D721Med (cell line): ENCODE measurements at regions not wholly inside any gene's neighbourhood (a gene's known extent, or its start where the extent isn't known, plus 50 kb on each side); places are given as distances from the start of the nearest gene placed in this dataset.

Source experiments
- DNase-seq: peaks from one replicate; pipeline ENCODE4 v3.0.0; 2011; ENCODE audit warnings: low spot score; ENCODE audit not compliant: insufficient read length
- FAIRE-seq: peaks from 2 replicates; lab custom pipeline; 2011; peaks lifted over from hg19 to GRCh38; lab: Jason Lieb, UNC
- TF ChIP-seq, protein P1 (sequence below): IDR thresholded peaks from 2 replicates; pipeline ENCODE4 v1.5.1; 2012; ENCODE audit warnings: mild to moderate bottlenecking, control low read depth; ENCODE audit not compliant: insufficient read depth; ENCODE audit errors: missing control alignments

DNA sequence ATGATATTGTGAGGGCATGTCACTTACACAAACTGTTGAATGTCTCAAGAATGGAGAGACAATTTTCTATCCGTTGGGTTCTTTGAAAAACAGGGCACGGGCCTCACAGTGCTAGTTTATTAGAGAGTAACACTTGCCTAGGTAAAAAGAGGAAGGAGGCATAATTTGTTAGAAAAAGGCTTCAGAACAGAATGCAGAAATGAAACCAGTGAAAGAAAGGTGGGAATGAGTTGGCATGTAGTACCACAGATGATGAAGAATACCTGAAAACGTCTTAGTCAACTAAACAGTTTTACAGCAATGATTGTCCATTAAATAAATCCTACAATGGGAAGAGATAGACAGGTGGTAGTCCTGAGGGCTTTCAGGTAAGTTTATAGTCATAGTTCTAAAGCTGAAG is 1399.7 kb upstream of the CADM2 start:
- FAIRE-seq (peak; percentile 6), DNase-seq (no peak)
- TF ChIP-seq, protein P1, sequence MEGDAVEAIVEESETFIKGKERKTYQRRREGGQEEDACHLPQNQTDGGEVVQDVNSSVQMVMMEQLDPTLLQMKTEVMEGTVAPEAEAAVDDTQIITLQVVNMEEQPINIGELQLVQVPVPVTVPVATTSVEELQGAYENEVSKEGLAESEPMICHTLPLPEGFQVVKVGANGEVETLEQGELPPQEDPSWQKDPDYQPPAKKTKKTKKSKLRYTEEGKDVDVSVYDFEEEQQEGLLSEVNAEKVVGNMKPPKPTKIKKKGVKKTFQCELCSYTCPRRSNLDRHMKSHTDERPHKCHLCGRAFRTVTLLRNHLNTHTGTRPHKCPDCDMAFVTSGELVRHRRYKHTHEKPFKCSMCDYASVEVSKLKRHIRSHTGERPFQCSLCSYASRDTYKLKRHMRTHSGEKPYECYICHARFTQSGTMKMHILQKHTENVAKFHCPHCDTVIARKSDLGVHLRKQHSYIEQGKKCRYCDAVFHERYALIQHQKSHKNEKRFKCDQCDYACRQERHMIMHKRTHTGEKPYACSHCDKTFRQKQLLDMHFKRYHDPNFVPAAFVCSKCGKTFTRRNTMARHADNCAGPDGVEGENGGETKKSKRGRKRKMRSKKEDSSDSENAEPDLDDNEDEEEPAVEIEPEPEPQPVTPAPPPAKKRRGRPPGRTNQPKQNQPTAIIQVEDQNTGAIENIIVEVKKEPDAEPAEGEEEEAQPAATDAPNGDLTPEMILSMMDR = no peak

DNA sequence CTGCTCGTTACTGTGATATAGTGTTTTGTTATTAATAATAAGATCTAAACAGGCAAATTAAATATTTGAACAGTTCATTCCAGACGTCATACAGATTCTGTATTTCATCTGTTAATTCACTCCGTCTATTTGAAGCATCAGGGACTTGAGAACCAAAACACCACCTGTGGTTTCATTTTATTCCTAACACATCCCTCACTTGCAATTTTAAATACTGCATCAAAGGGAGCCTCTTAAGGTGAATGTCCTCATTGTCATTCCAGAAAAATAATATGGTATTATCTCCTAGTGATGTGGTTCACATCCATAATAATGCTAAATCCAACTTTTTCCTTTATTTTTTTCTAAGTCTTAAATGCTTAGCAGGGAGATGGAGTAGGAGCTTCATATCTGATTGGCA is 1390.9 kb upstream of the CADM2 start:
- FAIRE-seq (no peak), DNase-seq (no peak)
- TF ChIP-seq, protein P1 = no peak

DNA sequence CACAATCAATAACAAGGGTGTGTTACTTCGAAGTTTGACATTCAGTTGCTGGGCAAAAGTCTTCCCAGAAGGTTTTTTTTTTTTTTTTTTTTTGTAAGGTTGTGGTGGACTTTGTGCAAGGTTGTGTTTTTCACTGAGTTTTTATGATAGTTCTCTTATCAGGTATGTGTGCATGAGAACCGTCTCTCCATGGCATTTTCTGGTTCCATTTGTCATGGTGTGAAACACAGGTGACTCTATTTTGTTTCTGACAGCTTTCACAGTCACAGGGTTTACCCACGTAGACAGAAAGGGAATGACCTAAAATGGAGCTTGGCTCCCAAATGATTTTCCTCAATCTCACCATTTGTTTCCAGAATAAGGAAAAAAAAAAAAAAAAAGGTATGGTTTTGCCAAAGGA is 1377.2 kb upstream of the CADM2 start:
- FAIRE-seq (no peak), DNase-seq (no peak)
- TF ChIP-seq, protein P1 = no peak

DNA sequence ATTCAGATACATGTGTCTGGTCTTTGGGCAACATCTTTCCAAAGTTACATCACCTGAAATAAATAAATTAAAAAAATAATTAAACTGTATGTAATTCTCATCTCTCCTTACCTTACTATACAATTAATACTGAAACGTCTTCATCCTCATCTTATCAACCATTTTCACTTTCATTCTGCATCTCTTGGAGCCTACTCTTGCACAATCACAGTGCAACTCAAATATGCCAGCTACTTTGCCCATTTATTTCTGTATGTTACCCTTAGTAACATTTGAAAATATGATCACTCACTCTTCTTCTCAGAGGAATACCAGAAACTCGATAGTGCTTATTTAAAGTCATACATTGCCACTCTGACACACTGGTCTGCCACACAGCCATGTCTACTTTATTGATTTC is 1357.1 kb upstream of the CADM2 start:
- TF ChIP-seq, protein P1 = no peak
- DNase-seq = no peak
- FAIRE-seq = no peak

DNA sequence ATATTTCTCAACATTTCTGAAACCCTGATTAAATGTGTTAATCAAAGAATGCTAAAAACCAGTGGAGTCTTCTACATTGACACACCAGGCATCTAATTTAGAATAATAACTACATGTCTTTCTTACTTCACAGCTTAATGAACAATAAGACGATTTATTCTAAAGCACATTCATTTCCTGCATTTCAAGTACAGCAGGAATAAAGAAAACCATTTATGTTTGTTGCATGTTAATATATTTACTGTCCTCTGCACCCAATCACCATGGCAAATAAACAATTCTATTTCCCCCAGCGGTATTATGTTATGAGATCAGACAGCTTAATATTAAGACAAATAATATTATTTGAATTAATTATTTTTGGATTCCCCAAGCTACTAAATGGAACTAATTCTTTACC is 1336.3 kb upstream of the CADM2 start:
- FAIRE-seq (no peak), DNase-seq (no peak)
- TF ChIP-seq, protein P1 = no peak

DNA sequence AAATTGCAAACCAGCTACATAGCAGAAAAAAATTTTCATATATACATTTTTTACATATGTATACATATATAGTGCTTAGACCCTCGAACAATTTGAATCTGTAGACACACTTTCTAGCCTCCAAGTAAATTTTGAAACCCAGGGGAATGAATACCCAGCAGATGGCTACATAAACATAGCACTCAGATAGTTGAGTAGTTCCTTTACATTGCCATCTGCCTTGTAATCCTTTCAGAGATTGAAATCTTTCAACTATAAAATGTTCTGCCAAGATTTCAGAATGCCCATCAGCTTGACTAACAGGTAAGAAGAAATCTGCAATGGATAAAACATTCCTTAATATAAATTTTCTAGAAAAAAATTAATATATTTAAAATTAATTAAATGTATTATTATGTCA is 1333.5 kb upstream of the CADM2 start:
- DNase-seq (no peak), FAIRE-seq (no peak)
- TF ChIP-seq, protein P1 = no peak

DNA sequence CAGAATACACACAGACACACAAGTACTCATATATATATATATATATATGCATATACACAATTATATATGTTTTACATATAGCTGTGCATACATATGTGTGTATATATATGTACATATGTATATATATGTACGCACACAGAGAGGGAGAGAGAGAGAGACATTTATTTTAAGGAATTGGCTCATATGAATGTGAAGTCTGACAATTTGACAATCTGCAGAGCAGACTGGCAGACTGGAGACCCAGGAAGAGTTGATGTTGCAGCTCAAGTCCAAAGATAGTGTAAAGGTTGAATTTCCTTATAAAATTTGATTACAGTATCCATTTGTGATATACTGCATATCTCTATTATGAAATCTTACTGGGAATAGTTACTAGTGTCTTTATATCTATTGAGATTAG is 1330.3 kb upstream of the CADM2 start:
- no peak for FAIRE-seq
- no peak for DNase-seq
- TF ChIP-seq, protein P1 = no peak
